Loucy (cell line): ENCODE measurements at regions not wholly inside any gene's neighbourhood (a gene's known extent, or its start where the extent isn't known, plus 50 kb on each side); places are given as distances from the start of the nearest gene placed in this dataset.

Source experiments
- H2AFZ ChIP-seq: fragments of 200-600 bp; sonication (generic); 2 replicates; pipeline ENCODE4 v1.6.0; 2016; ENCODE audit warnings: antibody characterized with exemption, mild to moderate bottlenecking, low read length, moderate library complexity
- H3F3A ChIP-seq: fragments of 200-600 bp; 2 replicates; pipeline ENCODE4 v1.6.0; 2016; ENCODE audit warnings: antibody characterized with exemption, low read depth, mild to moderate bottlenecking
- H3K27me3 ChIP-seq: fragments of 200-600 bp; sonication (generic); 2 replicates; pipeline ENCODE4 v1.6.1; 2014; ENCODE audit warnings: low read length, mild to moderate bottlenecking; ENCODE audit not compliant: insufficient read depth, poor library complexity, severe bottlenecking
- H3K36me3 ChIP-seq: fragments of 200-600 bp; sonication (generic); 2 replicates; pipeline ENCODE4 v1.6.1; 2016; ENCODE audit warnings: low read length; ENCODE audit not compliant: insufficient read depth
- H3K4me1 ChIP-seq: fragments of 200-600 bp; sonication (generic); 2 replicates; pipeline ENCODE4 v1.5.1; 2014; ENCODE audit warnings: low read length, mild to moderate bottlenecking; ENCODE audit not compliant: insufficient read depth, poor library complexity, severe bottlenecking
- H3K4me2 ChIP-seq: fragments of 200-600 bp; sonication (generic); 2 replicates; pipeline ENCODE4 v1.6.0; 2014; ENCODE audit warnings: antibody characterized with exemption, low read length, low read depth, mild to moderate bottlenecking; ENCODE audit not compliant: poor library complexity, severe bottlenecking
- H3K4me3 ChIP-seq: fragments of 200-600 bp; sonication (generic); 2 replicates; pipeline ENCODE4 v1.5.1; 2014; ENCODE audit warnings: low read length, mild to moderate bottlenecking, mixed read lengths; ENCODE audit not compliant: poor library complexity, severe bottlenecking
- H3K79me2 ChIP-seq: fragments of 200-600 bp; sonication (generic); 2 replicates; pipeline ENCODE4 v1.6.1; 2014; ENCODE audit warnings: low read length; ENCODE audit not compliant: insufficient read depth
- H3K9ac ChIP-seq: fragments of 200-600 bp; sonication (generic); 2 replicates; pipeline ENCODE4 v1.6.0; 2014; ENCODE audit warnings: mild to moderate bottlenecking, low read depth, low read length, moderate library complexity; ENCODE audit not compliant: poor library complexity, severe bottlenecking
- H3K9me2 ChIP-seq: fragments of 200-600 bp; sonication (generic); replicated peaks from 2 replicates; pipeline ENCODE4 v1.6.1; 2016; ENCODE audit warnings: low read depth, low read length, mixed read lengths
- H3K9me3 ChIP-seq: fragments of 200-600 bp; sonication (generic); 2 replicates; pipeline ENCODE4 v1.6.1; 2014; ENCODE audit warnings: mild to moderate bottlenecking, antibody characterized with exemption, low read length, low read depth; ENCODE audit not compliant: insufficient read depth
- H4K20me1 ChIP-seq: fragments of 200-600 bp; sonication (generic); 2 replicates; pipeline ENCODE4 v1.6.0; 2014; ENCODE audit warnings: antibody characterized with exemption, low read length, mild to moderate bottlenecking; ENCODE audit not compliant: insufficient read depth, poor library complexity, severe bottlenecking
- EZH2phosphoT487 ChIP-seq: fragments of 200-600 bp; IDR thresholded peaks from 2 replicates; pipeline ENCODE4 v1.6.1; 2018; ENCODE audit warnings: antibody characterized with exemption, mild to moderate bottlenecking, moderate library complexity, borderline replicate concordance
- TF ChIP-seq, protein P1 (sequence below): fragments of 200-600 bp; sonication (generic); conservative IDR thresholded peaks from 2 replicates; pipeline ENCODE4 v1.5.1; 2014; ENCODE audit warnings: mild to moderate bottlenecking, antibody characterized with exemption, low read length

DNA sequence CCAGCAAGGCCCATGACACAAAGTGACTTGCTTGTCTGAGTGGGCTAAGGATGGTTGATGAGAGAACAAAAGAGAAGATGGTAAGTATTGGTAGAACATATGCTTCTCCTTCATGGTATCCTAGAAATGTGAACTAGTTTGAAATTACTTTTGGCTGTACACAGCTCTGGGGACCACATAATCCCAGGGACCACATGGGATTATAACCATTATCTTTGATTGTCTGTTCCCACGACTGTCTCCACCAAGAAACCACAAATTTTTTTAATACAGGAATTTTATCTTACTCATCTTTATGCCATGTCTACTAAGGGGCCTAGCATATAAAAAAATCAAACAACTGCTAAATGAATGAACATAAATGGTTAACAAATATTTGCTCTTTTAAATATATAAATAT is 155.3 kb upstream of the PRICKLE2 start:
- Histone ChIP-seq H2AFZ (no peak overlapping the region), H3K4me1 (no peaks in the 10 kb centered on the region), H3K9ac (no peak overlapping the region), H3F3A (no peaks in the 10 kb centered on the region), H3K4me2 (no peak overlapping the region), H3K9me3 (no peaks in the 10 kb centered on the region), H3K9me2 (no peaks in the 10 kb centered on the region), H4K20me1 (no peaks in the 10 kb centered on the region), H3K27me3 (no peaks in the 10 kb centered on the region), H3K36me3 (no peaks in the 10 kb centered on the region), H3K79me2 (no peaks in the 10 kb centered on the region), H3K4me3 (no peak overlapping the region)
- TF ChIP-seq EZH2phosphoT487 = no peak
- TF ChIP-seq, protein P1, sequence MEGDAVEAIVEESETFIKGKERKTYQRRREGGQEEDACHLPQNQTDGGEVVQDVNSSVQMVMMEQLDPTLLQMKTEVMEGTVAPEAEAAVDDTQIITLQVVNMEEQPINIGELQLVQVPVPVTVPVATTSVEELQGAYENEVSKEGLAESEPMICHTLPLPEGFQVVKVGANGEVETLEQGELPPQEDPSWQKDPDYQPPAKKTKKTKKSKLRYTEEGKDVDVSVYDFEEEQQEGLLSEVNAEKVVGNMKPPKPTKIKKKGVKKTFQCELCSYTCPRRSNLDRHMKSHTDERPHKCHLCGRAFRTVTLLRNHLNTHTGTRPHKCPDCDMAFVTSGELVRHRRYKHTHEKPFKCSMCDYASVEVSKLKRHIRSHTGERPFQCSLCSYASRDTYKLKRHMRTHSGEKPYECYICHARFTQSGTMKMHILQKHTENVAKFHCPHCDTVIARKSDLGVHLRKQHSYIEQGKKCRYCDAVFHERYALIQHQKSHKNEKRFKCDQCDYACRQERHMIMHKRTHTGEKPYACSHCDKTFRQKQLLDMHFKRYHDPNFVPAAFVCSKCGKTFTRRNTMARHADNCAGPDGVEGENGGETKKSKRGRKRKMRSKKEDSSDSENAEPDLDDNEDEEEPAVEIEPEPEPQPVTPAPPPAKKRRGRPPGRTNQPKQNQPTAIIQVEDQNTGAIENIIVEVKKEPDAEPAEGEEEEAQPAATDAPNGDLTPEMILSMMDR = no peak

DNA sequence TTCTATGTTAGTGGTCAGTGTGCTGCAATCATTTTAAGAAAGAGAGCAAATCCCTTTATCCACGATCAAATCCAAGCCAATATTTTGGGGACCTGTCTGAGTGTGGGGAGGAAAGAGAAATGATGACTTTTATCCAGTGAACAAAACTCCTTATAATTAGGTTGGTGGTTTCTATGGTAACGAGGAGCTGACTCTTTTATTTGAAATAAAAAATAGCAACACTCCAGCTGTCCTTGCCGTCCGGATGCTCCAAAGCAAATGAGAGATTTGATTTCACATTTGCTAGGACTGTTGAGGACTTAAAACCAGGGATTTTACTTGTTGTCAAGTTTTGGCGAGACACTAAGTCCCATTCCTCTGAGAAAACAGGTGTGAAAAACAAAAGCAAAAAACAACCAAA is 154.0 kb upstream of the PRICKLE2 start:
- TF ChIP-seq EZH2phosphoT487 = no peak
- TF ChIP-seq, protein P1 = no peak
- Histone ChIP-seq H3K27me3 (no peaks in the 10 kb centered on the region), H3K79me2 (no peaks in the 10 kb centered on the region), H3K36me3 (no peaks in the 10 kb centered on the region), H3K4me3 (no peak overlapping the region), H3K4me1 (no peaks in the 10 kb centered on the region), H3F3A (no peaks in the 10 kb centered on the region), H3K9me3 (no peaks in the 10 kb centered on the region), H3K9me2 (no peaks in the 10 kb centered on the region), H4K20me1 (no peaks in the 10 kb centered on the region), H3K4me2 (no peak overlapping the region), H2AFZ (no peak overlapping the region), H3K9ac (no peak overlapping the region)

DNA sequence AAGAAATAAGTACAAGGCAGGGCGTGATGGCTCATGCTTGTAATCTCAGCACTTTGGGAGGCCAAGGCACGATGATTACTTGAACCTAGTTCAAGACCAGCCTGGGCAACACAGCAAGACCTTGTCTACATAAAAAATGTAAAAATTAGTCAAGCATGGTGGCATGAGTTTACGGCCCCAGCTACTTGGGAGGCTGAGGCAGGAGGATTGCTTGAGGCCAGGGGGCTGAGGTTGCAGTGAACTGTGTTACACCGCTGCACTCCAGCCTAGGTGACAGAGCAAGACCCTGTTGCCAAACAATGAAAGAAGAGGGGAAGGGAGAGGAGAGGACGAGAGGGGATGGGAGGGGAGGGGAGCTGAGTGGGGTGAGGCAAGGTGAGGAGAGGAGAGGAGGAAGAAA is 152.7 kb upstream of the PRICKLE2 start:
- Histone ChIP-seq H3K9me2 (no peaks in the 10 kb centered on the region), H2AFZ (no peak overlapping the region), H3K4me3 (no peak overlapping the region), H3K36me3 (no peaks in the 10 kb centered on the region), H3K9ac (no peak overlapping the region), H3K79me2 (no peaks in the 10 kb centered on the region), H3F3A (no peaks in the 10 kb centered on the region), H3K4me2 (no peak overlapping the region), H3K9me3 (no peaks in the 10 kb centered on the region), H4K20me1 (no peaks in the 10 kb centered on the region), H3K27me3 (no peaks in the 10 kb centered on the region), H3K4me1 (no peaks in the 10 kb centered on the region)
- TF ChIP-seq EZH2phosphoT487 = no peak
- TF ChIP-seq, protein P1 = no peak
